Omental fat pad (tissue), 3 donors: ENCODE measurements at regions not wholly inside any gene's neighbourhood (a gene's known extent, or its start where the extent isn't known, plus 50 kb on each side); places are given as distances from the start of the nearest gene placed in this dataset.

Source experiments
- ATAC-seq: fragments of 150-250 bp; one replicate; pipeline ENCODE4 v1.9.1; 2016; ENCODE audit warnings: mild to moderate bottlenecking, moderate library complexity; ENCODE audit not compliant: low FRiP score
- DNase-seq: peaks from one replicate; pipeline ENCODE4 v3.0.0-alpha.2; 2019; ENCODE audit warnings: low spot score
- CTCF ChIP-seq, 3 donors: fragments of 450-650 bp; IDR thresholded peaks; one replicate each; pipeline ENCODE4 v1.5.1; 2016 to 2017; ENCODE audit warnings: antibody characterized with exemption in 3 of 3, mild to moderate bottlenecking in 3 of 3, moderate library complexity in 2 of 3

DNA sequence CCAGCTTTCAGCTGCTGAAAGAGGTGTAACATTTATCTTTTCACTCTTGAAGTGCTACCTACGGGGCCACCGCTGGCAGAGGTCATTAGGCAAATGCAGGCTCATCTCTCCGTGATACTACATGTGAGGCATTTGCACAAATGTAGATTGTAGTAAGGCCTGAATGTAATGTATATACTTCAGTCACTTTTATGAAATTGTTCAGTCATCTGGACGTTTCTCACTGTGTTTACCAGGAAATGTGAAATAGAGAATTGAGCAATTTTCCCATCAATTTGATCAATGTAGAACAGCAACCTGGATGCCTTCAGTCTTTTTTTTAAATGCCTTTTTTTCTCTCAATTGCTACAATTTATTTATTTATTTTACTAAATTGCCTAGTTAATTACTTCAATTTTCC lies 368.3 kb upstream of the AZI2 start:
- TF ChIP-seq CTCF (IDR thresholded peaks at IDR 0.05): no peak
- DNase-seq (no peak), ATAC-seq (no peak)

- DNase-seq: no peak
- no peak for TF ChIP-seq CTCF (IDR thresholded peaks at IDR 0.05)
- ATAC-seq: no peak
Measured at GRCh38 chr3:28718074-28718849, 369.6 kb upstream of the AZI2 start.

GRCh38 chr3:28726840-28727239 lies 378.2 kb upstream of the AZI2 start:
- DNase-seq (no peak), ATAC-seq (peak; percentile 70)
- TF ChIP-seq CTCF (IDR thresholded peaks at IDR 0.05): no peak

- DNase-seq (no peak), ATAC-seq (no peak)
- TF ChIP-seq CTCF (IDR thresholded peaks at IDR 0.05): no peak
Measured at GRCh38 chr3:28727307-28727706, 378.7 kb upstream of the AZI2 start.

DNA sequence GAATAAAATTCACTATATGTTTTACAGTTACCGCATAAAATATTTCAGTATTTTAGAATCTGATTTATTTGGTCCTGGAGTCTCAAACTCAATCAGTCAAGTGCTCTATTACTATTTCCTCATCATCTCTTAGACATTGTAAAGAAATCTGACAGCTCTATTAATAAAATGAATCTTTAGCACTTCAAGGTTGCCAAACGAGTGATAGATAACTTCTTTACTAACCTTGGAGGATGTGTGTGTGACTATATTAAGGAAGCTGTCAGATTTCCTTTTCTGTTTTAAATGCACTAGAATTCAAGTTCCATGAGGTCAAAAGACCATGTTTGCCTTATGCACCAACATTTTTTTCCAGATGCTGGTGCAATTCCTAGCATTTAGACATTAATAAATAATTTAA lies 389.8 kb upstream of the AZI2 start:
- DNase-seq: no peak
- ATAC-seq: no peak
- no peak for TF ChIP-seq CTCF (IDR thresholded peaks at IDR 0.05)

- TF ChIP-seq CTCF (IDR thresholded peaks at IDR 0.05): no peak
- ATAC-seq (no peak), DNase-seq (no peak)
Measured at GRCh38 chr3:28739647-28740046, 391.0 kb upstream of the AZI2 start.

GRCh38 chr3:28743271-28743670 lies 394.6 kb upstream of the AZI2 start:
- DNase-seq: no peak
- ATAC-seq: no peak
- no peak for TF ChIP-seq CTCF (IDR thresholded peaks at IDR 0.05)
